Amniotic epithelial cell (primary cell): ENCODE measurements at regions not wholly inside any gene's neighbourhood (a gene's known extent, or its start where the extent isn't known, plus 50 kb on each side); places are given as distances from the start of the nearest gene placed in this dataset.
A peak's percentile ranks its signal among the peaks of the same experiment; 100 is the strongest.

ENCODE experiments used
- DNase-seq: peaks from one replicate; pipeline ENCODE4 v3.0.0-alpha.2; 2010; ENCODE audit warnings: low read depth

DNA sequence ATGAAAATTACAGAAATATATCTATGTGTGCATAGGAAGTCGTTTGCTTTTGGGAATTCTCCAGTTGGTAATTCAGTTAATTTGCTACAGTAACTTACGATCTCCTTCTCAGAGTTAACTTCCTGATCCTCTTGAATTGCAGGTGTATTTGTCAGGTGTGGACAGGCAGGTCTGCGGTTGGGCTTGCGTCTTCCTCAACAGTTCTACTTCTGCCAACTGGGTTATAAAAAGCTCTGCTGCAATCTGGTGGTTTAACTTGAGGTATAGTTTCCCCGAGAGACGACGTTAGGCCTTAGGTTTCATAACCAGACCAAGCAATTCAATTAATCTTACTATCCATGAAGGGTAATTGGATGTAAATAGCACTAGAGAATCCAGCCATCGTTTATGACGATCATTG, 88.2 kb downstream of the GABPA start:
- peak; percentile 17 for DNase-seq

DNA sequence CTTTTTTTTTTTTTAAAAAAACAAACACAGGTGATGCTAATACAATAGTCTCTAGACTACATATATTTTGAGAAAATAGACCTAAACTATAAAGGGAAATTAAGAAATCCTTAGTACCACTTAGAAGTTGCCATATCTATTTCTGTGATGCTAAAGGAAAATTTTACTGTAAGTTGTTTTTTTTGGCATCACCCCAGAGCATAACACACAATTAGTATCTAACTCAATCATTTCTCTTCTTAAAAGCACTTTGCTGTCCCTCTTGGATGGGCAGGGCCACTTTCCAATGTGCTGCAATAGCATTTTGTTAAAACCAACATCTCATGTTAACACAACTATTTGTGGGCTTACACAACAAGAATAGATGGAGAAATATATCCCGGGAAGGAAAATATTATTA, 91.9 kb downstream of the GABPA start:
- DNase-seq, result no peak

DNA sequence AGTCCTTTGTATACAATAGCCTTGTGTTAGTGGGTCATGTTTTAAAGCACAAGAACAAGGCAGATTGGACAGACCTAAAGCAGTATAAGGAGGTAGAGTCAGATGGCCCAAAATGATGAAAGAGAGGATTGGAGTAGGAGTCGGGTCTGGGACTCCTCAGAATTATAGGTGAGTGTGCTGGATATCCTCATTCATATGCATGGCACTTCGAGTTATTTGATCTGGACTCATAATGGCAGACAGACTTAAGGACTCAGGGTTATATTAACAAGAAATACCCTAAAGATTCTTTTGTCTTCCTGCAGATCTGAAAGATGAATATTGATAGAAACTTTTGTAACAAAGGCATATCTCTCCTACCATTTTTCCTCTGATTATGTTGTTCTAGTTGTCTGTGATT, 92.7 kb downstream of the GABPA start:
- no peak for DNase-seq
